ENCODE measurements at regions not wholly inside any gene's neighbourhood (a gene's known extent, or its start where the extent isn't known, plus 50 kb on each side); places are given as distances from the start of the nearest gene placed in this dataset.
"Not testable (repeated sequence)": the region's sequence is repeated elsewhere in the genome, so short reads cannot be mapped to it uniquely, and the experiment has no call there.

- DNase-seq (ENCODE audit: low spot score), result not testable (repeated sequence)
Measured at GRCh38 chr11:37430966-37431632, 833.1 kb upstream of the RAG2 start.

DNA sequence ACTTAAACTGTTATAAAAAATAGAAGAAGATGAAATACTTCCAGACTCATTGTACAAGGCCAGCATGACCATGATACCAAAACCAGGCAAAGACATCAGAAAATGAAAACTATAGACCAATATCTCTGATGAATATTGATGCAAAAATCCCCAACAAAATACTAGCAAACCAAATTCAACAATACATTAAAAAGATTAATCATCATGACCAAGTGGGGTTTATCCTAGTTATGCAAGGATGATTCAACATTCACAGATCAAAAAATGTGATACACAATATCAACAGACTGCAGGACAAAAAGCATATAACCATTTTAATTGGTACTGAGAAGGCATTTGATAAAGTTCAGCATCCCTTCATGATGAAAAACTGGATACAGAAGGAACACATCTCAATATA, 824.5 kb upstream of the RAG2 start:
- no peak for DNase-seq (ENCODE audit: low spot score)

DNA sequence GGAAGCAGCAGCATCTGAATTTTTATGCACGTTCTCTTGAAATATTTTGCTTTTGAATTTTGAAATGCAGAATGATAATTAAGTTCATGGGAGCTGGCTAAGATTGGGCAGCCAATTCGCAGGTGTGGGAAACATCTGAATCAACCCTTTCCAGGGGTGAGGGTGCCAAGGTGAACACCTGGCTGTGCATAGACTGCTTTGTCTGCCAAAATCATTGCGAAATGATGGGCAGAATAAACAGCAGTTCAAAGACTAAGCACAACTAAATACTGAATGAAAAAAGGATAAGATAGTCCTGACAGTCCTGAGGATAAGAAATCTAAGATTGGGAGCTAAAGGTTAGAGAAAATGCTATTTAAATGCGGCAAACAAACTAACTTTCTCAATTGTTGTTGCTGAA, 813.3 kb upstream of the RAG2 start:
- DNase-seq (ENCODE audit: low spot score), result no peak

- no peak for DNase-seq (ENCODE audit: low spot score)
Measured at GRCh38 chr11:37409124-37409523, 811.1 kb upstream of the RAG2 start.

DNA sequence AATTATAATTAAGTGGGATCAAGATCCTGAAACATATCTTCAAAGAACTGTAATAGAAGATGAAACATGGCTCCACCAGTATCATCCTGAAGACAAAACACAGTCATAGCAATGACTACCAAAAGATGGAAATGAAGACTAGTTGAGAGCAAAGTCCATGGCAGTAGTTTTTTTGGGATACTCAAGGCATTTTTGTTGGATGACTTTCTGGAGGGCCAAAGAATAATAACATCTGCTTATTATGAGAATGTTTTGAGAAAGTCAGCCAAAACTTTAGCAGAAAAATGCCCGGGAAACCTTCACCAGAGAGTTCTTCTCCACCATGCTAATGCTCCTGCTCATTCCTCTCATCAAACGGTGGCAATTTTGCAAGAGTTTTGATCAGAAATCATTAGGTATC, 809.4 kb upstream of the RAG2 start:
- DNase-seq (ENCODE audit: low spot score), result no peak

GRCh38 chr11:37406651-37407050, 808.6 kb upstream of the RAG2 start:
- no peak for DNase-seq (ENCODE audit: low spot score)

GRCh38 chr11:37404231-37404630, 806.2 kb upstream of the RAG2 start:
- DNase-seq (ENCODE audit: low spot score), result no peak

GRCh38 chr11:37402663-37403062, 804.6 kb upstream of the RAG2 start:
- DNase-seq (ENCODE audit: low spot score), result no peak

DNA sequence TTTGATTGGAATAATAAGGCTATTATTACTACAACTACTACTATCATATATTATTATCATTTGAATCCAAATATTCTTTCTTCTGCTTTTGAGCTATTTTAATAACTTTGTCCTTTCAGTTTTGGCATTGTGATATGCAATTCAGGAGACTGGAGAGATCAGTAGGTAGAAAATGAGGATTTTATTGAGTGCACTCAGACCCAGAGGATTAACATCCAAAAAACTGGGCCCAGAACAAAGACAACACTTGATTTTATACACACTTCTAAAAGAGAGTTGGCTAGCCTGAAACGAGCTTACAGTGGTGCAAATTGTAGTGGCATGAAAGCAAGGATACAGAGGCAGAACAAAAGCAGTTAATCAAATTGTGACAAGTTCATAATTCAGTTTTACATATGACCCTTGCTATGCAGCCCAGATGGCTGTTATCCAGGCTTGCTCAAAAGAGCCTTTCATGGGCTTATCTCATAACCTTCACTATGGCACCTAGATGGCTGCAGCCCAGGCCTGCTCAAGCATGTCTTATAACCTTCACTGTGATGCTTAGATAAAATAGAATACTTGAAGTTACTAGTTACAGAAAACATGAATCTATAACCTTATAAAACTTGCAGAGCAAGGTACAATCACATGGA, 796.3 kb upstream of the RAG2 start:
- no peak for DNase-seq (ENCODE audit: low spot score)

- no peak for DNase-seq (ENCODE audit: low spot score)
Measured at GRCh38 chr11:37391615-37392014, 793.6 kb upstream of the RAG2 start.

DNA sequence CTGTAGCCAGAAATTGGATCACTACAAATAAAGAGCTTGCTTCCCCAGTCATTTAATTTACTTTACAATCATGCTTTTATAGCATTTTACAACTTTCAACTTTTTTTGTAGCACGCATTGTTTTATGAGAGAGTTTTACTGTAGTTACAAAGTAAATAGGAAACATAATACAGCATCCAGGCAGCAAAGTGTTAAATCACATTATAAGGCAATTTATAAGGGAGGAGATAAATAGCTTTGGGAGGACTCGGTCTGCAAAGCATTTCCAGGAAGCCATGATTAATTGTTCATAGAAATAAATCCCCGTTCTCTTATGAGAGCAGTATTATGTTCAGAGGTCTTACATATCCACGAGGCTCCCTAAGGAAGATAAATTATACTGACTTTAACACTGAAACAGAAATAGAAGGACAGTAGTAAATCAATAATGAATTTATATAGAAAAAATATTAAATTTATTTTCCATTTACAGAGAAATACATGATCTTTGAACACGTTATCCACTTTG, 792.6 kb upstream of the RAG2 start:
- DNase-seq (ENCODE audit: low spot score), result no peak

DNA sequence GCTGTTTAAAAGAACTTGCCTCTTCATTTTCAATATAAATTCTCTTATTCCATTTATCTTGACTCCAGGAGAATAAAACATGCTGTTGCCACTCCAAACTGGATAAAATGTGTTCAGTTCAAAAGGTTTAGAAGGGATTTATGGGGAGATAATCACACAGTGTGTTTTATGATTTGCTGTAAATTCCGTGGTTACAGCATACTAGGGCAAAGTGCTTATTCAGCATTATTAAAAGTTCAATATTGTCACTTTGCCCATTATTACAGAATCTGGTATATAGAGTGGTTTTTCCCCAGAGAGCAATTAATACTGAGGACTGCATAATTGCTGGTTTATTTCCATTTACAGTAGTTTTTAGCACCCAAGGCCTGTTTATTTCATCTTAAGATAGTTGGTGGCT, 780.9 kb upstream of the RAG2 start:
- DNase-seq (ENCODE audit: low spot score), result no peak

- DNase-seq (ENCODE audit: low spot score), result no peak
Measured at GRCh38 chr11:37372667-37373066, 774.6 kb upstream of the RAG2 start.

DNA sequence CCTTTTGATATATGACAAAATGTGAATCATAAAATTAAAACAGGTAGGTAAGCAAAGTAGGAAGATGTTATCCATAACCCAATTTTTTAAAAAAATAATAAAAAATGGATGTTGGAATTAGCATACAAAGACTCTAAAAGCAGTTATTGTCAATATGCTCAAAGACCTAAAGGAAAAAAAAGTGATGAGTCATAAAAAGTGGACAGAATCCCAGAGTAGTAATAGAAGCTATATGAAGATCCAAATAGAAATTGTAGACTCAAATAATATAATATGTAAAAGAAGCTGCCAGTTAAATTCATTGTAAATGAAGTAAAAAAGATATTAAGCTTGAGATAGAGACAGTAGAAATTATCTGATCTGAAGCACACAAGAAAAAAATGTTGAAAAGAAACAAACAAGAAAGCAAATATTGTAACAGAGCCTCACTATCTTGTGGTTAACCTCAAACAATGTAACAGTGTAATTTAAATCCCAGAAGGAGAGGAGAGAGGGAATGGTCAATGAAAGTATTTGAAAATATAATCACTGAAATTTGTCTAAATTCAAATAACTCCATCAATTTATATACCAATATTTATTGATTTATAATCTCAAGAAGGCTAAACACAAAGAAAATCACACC, 773.4 kb upstream of the RAG2 start:
- no peak for DNase-seq (ENCODE audit: low spot score)

DNA sequence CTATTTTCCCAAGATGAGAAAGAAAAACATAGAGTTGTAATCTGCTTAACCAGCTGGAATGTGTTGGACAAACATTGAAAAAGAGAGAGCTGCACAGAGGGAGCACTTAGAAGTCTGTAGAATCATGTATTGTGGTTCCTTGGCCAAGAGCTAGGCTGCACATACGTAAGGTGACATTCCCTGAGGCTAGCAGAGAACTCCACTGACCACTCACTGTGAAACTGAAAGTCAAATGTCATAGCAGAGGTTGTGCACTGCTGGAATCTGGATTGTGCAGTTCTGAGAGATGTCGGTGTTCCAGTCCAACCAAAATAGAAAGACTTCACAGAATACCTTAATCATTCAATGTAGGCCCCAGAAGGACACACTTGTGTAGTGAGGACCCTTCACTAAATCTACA, 772.8 kb upstream of the RAG2 start:
- DNase-seq (ENCODE audit: low spot score), result no peak

GRCh38 chr11:37364246-37364839, 766.3 kb upstream of the RAG2 start:
- DNase-seq (ENCODE audit: low spot score), result no peak

- DNase-seq (ENCODE audit: low spot score), result no peak
Measured at GRCh38 chr11:37353192-37353591, 755.2 kb upstream of the RAG2 start.

- no peak for DNase-seq (ENCODE audit: low spot score)
Measured at GRCh38 chr11:37352485-37352884, 754.4 kb upstream of the RAG2 start.

GRCh38 chr11:37343290-37343689, 745.3 kb upstream of the RAG2 start:
- no peak for DNase-seq (ENCODE audit: low spot score)

GRCh38 chr11:37336401-37336800, 738.4 kb upstream of the RAG2 start:
- DNase-seq (ENCODE audit: low spot score), result no peak

- no peak for DNase-seq (ENCODE audit: low spot score)
Measured at GRCh38 chr11:37333345-37333744, 735.3 kb upstream of the RAG2 start.

- DNase-seq (ENCODE audit: low spot score), result no peak
Measured at GRCh38 chr11:37323843-37324242, 725.8 kb upstream of the RAG2 start.
